ENCODE measurements at regions not wholly inside any gene's neighbourhood (a gene's known extent, or its start where the extent isn't known, plus 50 kb on each side); places are given as distances from the start of the nearest gene placed in this dataset.

- no peak for DNase-seq
Observed at GRCh38 chr13:104799152-104799551, 1732.9 kb upstream of the SLC10A2 start.

GRCh38 chr13:104798486-104798885 is 1732.3 kb upstream of the SLC10A2 start:
- no peak for DNase-seq

- no peak for DNase-seq
Observed at GRCh38 chr13:104796581-104796980, 1730.4 kb upstream of the SLC10A2 start.

- no peak for DNase-seq
Observed at GRCh38 chr13:104785952-104786351, 1719.7 kb upstream of the SLC10A2 start.

- no peak for DNase-seq
Observed at GRCh38 chr13:104784891-104785290, 1718.7 kb upstream of the SLC10A2 start.

GRCh38 chr13:104782741-104783140 is 1716.5 kb upstream of the SLC10A2 start:
- no peak for DNase-seq

- peak in 2 of 3 experiments; percentile 31 to 83 for DNase-seq
Observed at GRCh38 chr13:104779311-104779993, 1713.2 kb upstream of the SLC10A2 start.

GRCh38 chr13:104773775-104774174 is 1707.6 kb upstream of the SLC10A2 start:
- DNase-seq: peak; percentile 17 to 77 (median 73)

GRCh38 chr13:104769545-104769944 is 1703.3 kb upstream of the SLC10A2 start:
- no peak for DNase-seq

GRCh38 chr13:104766319-104766718 is 1700.1 kb upstream of the SLC10A2 start:
- no peak for DNase-seq

- DNase-seq: no peak
Observed at GRCh38 chr13:104764600-104764999, 1698.4 kb upstream of the SLC10A2 start.

- no peak for DNase-seq
Observed at GRCh38 chr13:104759069-104759468, 1692.9 kb upstream of the SLC10A2 start.

- DNase-seq: no peak
Observed at GRCh38 chr13:104757712-104758111, 1691.5 kb upstream of the SLC10A2 start.

GRCh38 chr13:104750377-104750776 is 1684.2 kb upstream of the SLC10A2 start:
- DNase-seq: no peak

- no peak for DNase-seq
Observed at GRCh38 chr13:104740641-104741222, 1674.5 kb upstream of the SLC10A2 start.

GRCh38 chr13:104737713-104738112 is 1671.5 kb upstream of the SLC10A2 start:
- no peak for DNase-seq

- DNase-seq: no peak
Observed at GRCh38 chr13:104733427-104733826, 1667.2 kb upstream of the SLC10A2 start.

GRCh38 chr13:104715111-104715510 is 1648.9 kb upstream of the SLC10A2 start:
- no peak for DNase-seq

- no peak for DNase-seq
Observed at GRCh38 chr13:104705031-104705750, 1639.0 kb upstream of the SLC10A2 start.

GRCh38 chr13:104701591-104701990 is 1635.4 kb upstream of the SLC10A2 start:
- DNase-seq: peak in 1 of 3 experiments; percentile 89

GRCh38 chr13:104694397-104694796 is 1628.2 kb upstream of the SLC10A2 start:
- DNase-seq: no peak

- DNase-seq: no peak
Observed at GRCh38 chr13:104693126-104693525, 1626.9 kb upstream of the SLC10A2 start.

- DNase-seq: no peak
Observed at GRCh38 chr13:104691767-104692467, 1625.7 kb upstream of the SLC10A2 start.

Data from NCI-H1417 (cell line).